HCT116 (cell line): ENCODE measurements at regions not wholly inside any gene's neighbourhood (a gene's known extent, or its start where the extent isn't known, plus 50 kb on each side); places are given as distances from the start of the nearest gene placed in this dataset.

ENCODE experiments used
- ATAC-seq: fragments of 200-7000 bp; cut with Tn5 transposase; 2 replicates; pipeline ENCODE4 v1.9.1; 2020; ENCODE audit warnings: mild to moderate bottlenecking, moderate library complexity
- BruUV-seq: library from RNA; stranded (reverse); fragments of 400-500 nt; replicated peaks from 2 replicates; lab custom pipeline; 2021; lab: Mats Ljungman, UMichigan
- CTCF ChIA-PET: fragments of 300-600 bp; sonication (Branson Sonifier 250); formaldehyde crosslinking; loops from one replicate; lab custom pipeline; 2021; ENCODE audit warnings: antibody characterized with exemption; lab: Charles Lee
- POLR2A ChIA-PET: fragments of 300-600, 350-600 bp; sonication (Branson Sonifier 250); formaldehyde crosslinking; loops from one replicate; lab custom pipeline; 2021; ENCODE audit warnings: antibody characterized with exemption; lab: Charles Lee
- RAD21 ChIA-PET, 2 experiments: fragments of 300-600 bp; sonication (Branson Sonifier 250); formaldehyde crosslinking; loops; one replicate each; lab custom pipeline; 2023; ENCODE audit warnings: low total read pairs in 2 of 2; ENCODE audit not compliant: uncharacterized antibody in 2 of 2, unreplicated experiment in 2 of 2, low non-redundant PET in 1 of 2; lab: Charles Lee
- DNase-seq: peaks from one replicate; pipeline ENCODE4 v3.0.0-alpha.2; 2010; ENCODE audit warnings: low read depth, low spot score
- H2AFZ ChIP-seq: fragments of 200-600 bp; shearing (Covaris generic), sonication (generic); 2 replicates; pipeline ENCODE4 v1.6.1; 2017; ENCODE audit warnings: low read depth, mixed run types, mixed read lengths, antibody characterized with exemption, low read length; ENCODE audit not compliant: poor library complexity, severe bottlenecking
- H3K27ac ChIP-seq: 2 replicates; pipeline ENCODE4 v1.5.1; 2012; ENCODE audit warnings: low read depth, low read length
- H3K27me3 ChIP-seq: fragments of 200-600 bp; sonication (generic); 2 replicates; pipeline ENCODE4 v1.6.1; 2016; ENCODE audit warnings: mixed run types, low read length, mixed read lengths; ENCODE audit not compliant: insufficient read depth
- H3K36me3 ChIP-seq, 2 experiments: fragments of 200-500 bp in 1 of 2; fragments of 200-600 bp in 1 of 2; sonication (Bioruptor generic) in 1 of 2; sonication (generic) in 1 of 2; 2 replicates each; pipeline versions ENCODE4 v1.5.1 to v1.6.1; 2014 to 2016; ENCODE audit warnings: low read length in 2 of 2, inconsistent platforms in 1 of 2, mixed read lengths in 1 of 2, mixed run types in 1 of 2; ENCODE audit not compliant: insufficient read depth in 2 of 2, control insufficient read depth in 1 of 2
- H3K4me1 ChIP-seq, 2 experiments: fragments of 200-600 bp in 1 of 2; sonication (generic) in 1 of 2; 2 replicates each; pipeline versions ENCODE4 v1.5.1 to v1.6.1; 2012 to 2017; ENCODE audit warnings: low read length in 2 of 2, inconsistent platforms in 1 of 2, mild to moderate bottlenecking in 1 of 2, mixed read lengths in 1 of 2, mixed run types in 1 of 2, moderate library complexity in 1 of 2; ENCODE audit not compliant: insufficient read depth in 2 of 2, control insufficient read depth in 1 of 2
- H3K4me2 ChIP-seq: fragments of 200-600 bp; sonication (generic); 2 replicates; pipeline ENCODE4 v1.6.1; 2017; ENCODE audit warnings: mixed run types, low read length, mixed read lengths
- H3K4me3 ChIP-seq, 2 experiments: fragments of 200-600 bp in 1 of 2; sonication (generic) in 1 of 2; replicated peaks in 1 of 2; 2 replicates each; pipeline ENCODE4 v1.5.1; 2011 to 2016; ENCODE audit warnings: low read length in 2 of 2, control low read depth in 1 of 2, low read depth in 1 of 2, mild to moderate bottlenecking in 1 of 2, mixed read lengths in 1 of 2, mixed run types in 1 of 2
- H3K79me2 ChIP-seq: fragments of 200-600 bp; sonication (generic); 2 replicates; pipeline ENCODE4 v1.6.1; 2017; ENCODE audit warnings: mild to moderate bottlenecking, mixed run types, low read length, moderate library complexity, mixed read lengths; ENCODE audit not compliant: insufficient read depth
- H3K9ac ChIP-seq: fragments of 200-600 bp; sonication (generic); 2 replicates; pipeline ENCODE4 v1.6.1; 2016; ENCODE audit warnings: low read length, mixed read lengths
- H3K9me2 ChIP-seq: fragments of 200-600 bp; sonication (generic), shearing (Covaris generic); 2 replicates; pipeline ENCODE4 v1.6.1; 2017; ENCODE audit warnings: mixed run types, mild to moderate bottlenecking, moderate library complexity; ENCODE audit not compliant: insufficient read depth
- H3K9me3 ChIP-seq, 2 experiments: fragments of 200-500 bp in 1 of 2; fragments of 200-600 bp in 1 of 2; sonication (Bioruptor generic) in 1 of 2; sonication (generic) in 1 of 2; 2 replicates each; pipeline ENCODE4 v1.6.1; 2014 to 2017; ENCODE audit warnings: low read length in 2 of 2, mixed read lengths in 2 of 2, inconsistent platforms in 1 of 2, low read depth in 1 of 2, mild to moderate bottlenecking in 1 of 2, mixed run types in 1 of 2, moderate library complexity in 1 of 2; ENCODE audit not compliant: control insufficient read depth in 1 of 2, insufficient read depth in 1 of 2
- H4K20me1 ChIP-seq: fragments of 200-600 bp; sonication (generic), shearing (Covaris generic); 2 replicates; pipeline ENCODE4 v1.6.1; 2017; ENCODE audit warnings: mixed run types, mild to moderate bottlenecking, moderate library complexity; ENCODE audit not compliant: insufficient read depth
- CBX3 ChIP-seq: IDR thresholded peaks from 2 replicates; pipeline ENCODE4 v1.6.1; 2012; ENCODE audit warnings: low read depth
- EGR1 ChIP-seq: IDR thresholded peaks from 2 replicates; pipeline ENCODE4 v1.6.1; 2012; ENCODE audit warnings: low read depth
- ELF1 ChIP-seq: IDR thresholded peaks from 2 replicates; pipeline ENCODE4 v1.6.1; 2012; ENCODE audit warnings: low read depth, borderline replicate concordance
- EZH2phosphoT487 ChIP-seq: fragments of 200-600 bp; IDR thresholded peaks from 2 replicates; pipeline ENCODE4 v1.6.1; 2018; ENCODE audit warnings: antibody characterized with exemption, borderline replicate concordance
- FOSL1 ChIP-seq: IDR thresholded peaks from 2 replicates; pipeline ENCODE4 v1.6.1; 2012; ENCODE audit warnings: low read depth
- JUND ChIP-seq: IDR thresholded peaks from 2 replicates; pipeline ENCODE4 v1.6.1; 2012
- POLR2AphosphoS5 ChIP-seq: IDR thresholded peaks from 2 replicates; pipeline ENCODE4 v1.6.1; 2011; ENCODE audit warnings: mild to moderate bottlenecking, low read depth, low read length, moderate library complexity
- RAD21 ChIP-seq: IDR thresholded peaks from 2 replicates; pipeline ENCODE4 v1.6.1; 2012; ENCODE audit warnings: low read depth, mild to moderate bottlenecking
- SIN3A ChIP-seq: IDR thresholded peaks from 2 replicates; pipeline ENCODE4 v1.6.1; 2012; ENCODE audit warnings: low read depth
- SP1 ChIP-seq: IDR thresholded peaks from 2 replicates; pipeline ENCODE4 v1.6.1; 2012; ENCODE audit warnings: low read depth
- YY1 ChIP-seq: IDR thresholded peaks from 2 replicates; pipeline ENCODE4 v1.6.1; 2011; ENCODE audit warnings: low read length, low read depth, moderate library complexity, mild to moderate bottlenecking; ENCODE audit not compliant: insufficient replicate concordance; ENCODE audit errors: extremely low read depth
- ZNF274 ChIP-seq: fragments of 200-500 bp; sonication (Bioruptor generic); IDR thresholded peaks from 2 replicates; pipeline ENCODE4 v1.6.1; 2014; ENCODE audit warnings: mild to moderate bottlenecking, low read depth, low read length, inconsistent platforms
- intact Hi-C: fragments of 100-400 bp; cut with micrococcal nuclease; formaldehyde crosslinking; loops from 2 replicates; pipeline ENCODE4 v1.10.0; 2022
- TF ChIP-seq, protein P1 (sequence below): IDR thresholded peaks from 2 replicates; pipeline ENCODE4 v1.6.1; 2012
- TF ChIP-seq, protein P2 (sequence below): IDR thresholded peaks from 2 replicates; pipeline ENCODE4 v1.6.1; 2012
- TF ChIP-seq, protein P3 (sequence below): IDR thresholded peaks from 2 replicates; pipeline ENCODE4 v1.6.1; 2012; ENCODE audit warnings: low read depth
- TF ChIP-seq, protein P4 (sequence below): IDR thresholded peaks from 2 replicates; pipeline ENCODE4 v1.6.1; 2011; ENCODE audit warnings: mild to moderate bottlenecking, low read length, moderate library complexity; ENCODE audit not compliant: insufficient replicate concordance; ENCODE audit errors: extremely low read depth

DNA sequence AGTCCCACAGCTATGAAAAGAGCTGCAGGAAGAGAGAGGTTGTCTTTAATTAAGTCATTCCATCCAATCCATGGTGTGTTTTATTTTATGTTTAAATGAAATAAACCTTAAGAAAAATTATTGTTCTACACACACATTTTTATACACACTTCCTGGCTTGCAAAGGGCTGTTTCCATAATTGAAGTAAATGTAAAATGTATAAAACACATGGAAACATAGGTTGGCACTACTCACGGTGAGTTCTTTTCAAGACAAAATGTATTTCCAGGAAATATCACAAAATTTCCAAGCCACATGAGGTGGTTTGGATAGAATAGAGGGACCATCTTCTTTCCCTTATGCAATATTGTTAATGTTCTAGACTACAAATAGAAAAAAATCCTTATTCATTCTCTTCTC, 426.8 kb upstream of the USP24 start:
- ChIA-PET RAD21 (no interaction called here), CTCF (no interaction called here), POLR2A (no interaction called here)
- H3K4me2 ChIP-seq = no peak overlapping the region
- H3K9me3 ChIP-seq = no peaks in the 10 kb centered on the region
- H3K9ac ChIP-seq = no peak overlapping the region
- H3K79me2 ChIP-seq = no peaks in the 10 kb centered on the region
- DNase-seq (no peak), ATAC-seq (no peak)
- no peaks in the 10 kb centered on the region for H3K27me3 ChIP-seq
- TF ChIP-seq SIN3A (no peak), RAD21 (no peak), SP1 (no peak), EZH2phosphoT487 (no peak), CBX3 (no peak), YY1 (no peak), ZNF274 (no peak), ELF1 (no peak), FOSL1 (no peak), POLR2AphosphoS5 (no peak), EGR1 (no peak), JUND (no peak)
- TF ChIP-seq, protein P1, sequence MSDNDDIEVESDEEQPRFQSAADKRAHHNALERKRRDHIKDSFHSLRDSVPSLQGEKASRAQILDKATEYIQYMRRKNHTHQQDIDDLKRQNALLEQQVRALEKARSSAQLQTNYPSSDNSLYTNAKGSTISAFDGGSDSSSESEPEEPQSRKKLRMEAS = no peak
- TF ChIP-seq, protein P2, sequence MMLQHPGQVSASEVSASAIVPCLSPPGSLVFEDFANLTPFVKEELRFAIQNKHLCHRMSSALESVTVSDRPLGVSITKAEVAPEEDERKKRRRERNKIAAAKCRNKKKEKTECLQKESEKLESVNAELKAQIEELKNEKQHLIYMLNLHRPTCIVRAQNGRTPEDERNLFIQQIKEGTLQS = no peak
- TF ChIP-seq, protein P3, sequence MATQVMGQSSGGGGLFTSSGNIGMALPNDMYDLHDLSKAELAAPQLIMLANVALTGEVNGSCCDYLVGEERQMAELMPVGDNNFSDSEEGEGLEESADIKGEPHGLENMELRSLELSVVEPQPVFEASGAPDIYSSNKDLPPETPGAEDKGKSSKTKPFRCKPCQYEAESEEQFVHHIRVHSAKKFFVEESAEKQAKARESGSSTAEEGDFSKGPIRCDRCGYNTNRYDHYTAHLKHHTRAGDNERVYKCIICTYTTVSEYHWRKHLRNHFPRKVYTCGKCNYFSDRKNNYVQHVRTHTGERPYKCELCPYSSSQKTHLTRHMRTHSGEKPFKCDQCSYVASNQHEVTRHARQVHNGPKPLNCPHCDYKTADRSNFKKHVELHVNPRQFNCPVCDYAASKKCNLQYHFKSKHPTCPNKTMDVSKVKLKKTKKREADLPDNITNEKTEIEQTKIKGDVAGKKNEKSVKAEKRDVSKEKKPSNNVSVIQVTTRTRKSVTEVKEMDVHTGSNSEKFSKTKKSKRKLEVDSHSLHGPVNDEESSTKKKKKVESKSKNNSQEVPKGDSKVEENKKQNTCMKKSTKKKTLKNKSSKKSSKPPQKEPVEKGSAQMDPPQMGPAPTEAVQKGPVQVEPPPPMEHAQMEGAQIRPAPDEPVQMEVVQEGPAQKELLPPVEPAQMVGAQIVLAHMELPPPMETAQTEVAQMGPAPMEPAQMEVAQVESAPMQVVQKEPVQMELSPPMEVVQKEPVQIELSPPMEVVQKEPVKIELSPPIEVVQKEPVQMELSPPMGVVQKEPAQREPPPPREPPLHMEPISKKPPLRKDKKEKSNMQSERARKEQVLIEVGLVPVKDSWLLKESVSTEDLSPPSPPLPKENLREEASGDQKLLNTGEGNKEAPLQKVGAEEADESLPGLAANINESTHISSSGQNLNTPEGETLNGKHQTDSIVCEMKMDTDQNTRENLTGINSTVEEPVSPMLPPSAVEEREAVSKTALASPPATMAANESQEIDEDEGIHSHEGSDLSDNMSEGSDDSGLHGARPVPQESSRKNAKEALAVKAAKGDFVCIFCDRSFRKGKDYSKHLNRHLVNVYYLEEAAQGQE = no peak
- TF ChIP-seq, protein P4, sequence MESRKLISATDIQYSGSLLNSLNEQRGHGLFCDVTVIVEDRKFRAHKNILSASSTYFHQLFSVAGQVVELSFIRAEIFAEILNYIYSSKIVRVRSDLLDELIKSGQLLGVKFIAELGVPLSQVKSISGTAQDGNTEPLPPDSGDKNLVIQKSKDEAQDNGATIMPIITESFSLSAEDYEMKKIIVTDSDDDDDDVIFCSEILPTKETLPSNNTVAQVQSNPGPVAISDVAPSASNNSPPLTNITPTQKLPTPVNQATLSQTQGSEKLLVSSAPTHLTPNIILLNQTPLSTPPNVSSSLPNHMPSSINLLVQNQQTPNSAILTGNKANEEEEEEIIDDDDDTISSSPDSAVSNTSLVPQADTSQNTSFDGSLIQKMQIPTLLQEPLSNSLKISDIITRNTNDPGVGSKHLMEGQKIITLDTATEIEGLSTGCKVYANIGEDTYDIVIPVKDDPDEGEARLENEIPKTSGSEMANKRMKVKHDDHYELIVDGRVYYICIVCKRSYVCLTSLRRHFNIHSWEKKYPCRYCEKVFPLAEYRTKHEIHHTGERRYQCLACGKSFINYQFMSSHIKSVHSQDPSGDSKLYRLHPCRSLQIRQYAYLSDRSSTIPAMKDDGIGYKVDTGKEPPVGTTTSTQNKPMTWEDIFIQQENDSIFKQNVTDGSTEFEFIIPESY = no peak
- BruUV-seq = no TSS peak
- no peak overlapping the region for H3K4me3 ChIP-seq
- H3K9me2 ChIP-seq = no peaks in the 10 kb centered on the region
- intact Hi-C loops = no loop called here
- no peaks in the 10 kb centered on the region for H3K4me1 ChIP-seq
- H3K36me3 ChIP-seq = no peaks in the 10 kb centered on the region
- H2AFZ ChIP-seq = no peak overlapping the region
- H3K27ac ChIP-seq = no peak overlapping the region
- H4K20me1 ChIP-seq = no peaks in the 10 kb centered on the region
